ENCODE measurements at regions not wholly inside any gene's neighbourhood (a gene's known extent, or its start where the extent isn't known, plus 50 kb on each side); places are given as distances from the start of the nearest gene placed in this dataset.

DNA sequence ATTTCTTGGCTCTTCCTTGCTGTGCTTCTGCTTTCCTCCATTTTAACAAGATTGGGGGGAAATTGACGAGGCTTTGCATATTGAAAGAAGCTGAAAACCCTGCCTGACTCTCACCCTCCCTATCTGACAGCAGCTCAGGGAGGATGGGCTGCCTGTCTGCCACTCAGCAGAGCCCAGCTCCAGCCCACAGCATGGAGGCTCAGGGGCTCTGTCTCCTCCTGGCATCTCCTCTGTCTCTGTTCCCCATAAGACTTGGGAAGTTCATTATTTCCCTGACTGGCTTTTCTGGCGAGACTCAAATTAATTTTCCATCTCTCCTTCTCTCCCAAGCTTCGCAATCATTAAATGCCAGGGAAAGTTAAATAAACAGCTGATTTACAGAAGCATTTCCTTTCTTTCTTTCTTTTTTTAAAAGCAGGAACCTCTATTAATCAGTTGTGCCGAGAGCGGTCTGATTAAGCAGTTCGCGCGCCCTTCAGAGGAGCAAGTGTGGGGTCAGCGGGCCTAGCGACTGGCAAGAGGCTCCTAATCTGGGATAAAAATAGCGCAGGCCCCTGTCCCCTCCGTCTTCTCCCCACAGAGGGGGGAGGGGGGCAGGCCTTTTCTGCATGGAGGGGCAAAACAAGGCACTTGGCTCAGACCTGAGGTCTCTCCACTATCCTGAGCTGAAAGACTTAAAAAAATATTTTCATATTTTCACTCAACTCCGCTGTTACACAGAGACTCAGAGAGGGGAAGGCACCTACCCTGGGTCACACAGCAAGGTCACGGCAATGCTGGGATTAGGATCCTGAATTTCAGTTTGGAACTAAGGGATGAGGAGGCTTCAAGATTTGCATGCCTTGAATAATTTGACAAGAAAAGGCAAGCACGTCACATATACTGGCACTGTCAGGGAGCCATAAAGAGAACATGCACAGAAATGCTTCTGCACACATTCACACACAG, 170.4 kb downstream of the ACTL8 start:
- no peak overlapping the region for H3K27ac ChIP-seq (replicated peaks)
- DNase-seq (ENCODE audit: low read depth in 1 of 2, low spot score in 1 of 2) = no peak
- no peak overlapping the region for H3K4me3 ChIP-seq (replicated peaks; ENCODE audit: insufficient read depth, low read length)
- no peaks in the 10 kb centered on the region for H3K27me3 ChIP-seq (ENCODE audit: insufficient read depth, poor library complexity, severe bottlenecking)
- TF ChIP-seq, protein P1, sequence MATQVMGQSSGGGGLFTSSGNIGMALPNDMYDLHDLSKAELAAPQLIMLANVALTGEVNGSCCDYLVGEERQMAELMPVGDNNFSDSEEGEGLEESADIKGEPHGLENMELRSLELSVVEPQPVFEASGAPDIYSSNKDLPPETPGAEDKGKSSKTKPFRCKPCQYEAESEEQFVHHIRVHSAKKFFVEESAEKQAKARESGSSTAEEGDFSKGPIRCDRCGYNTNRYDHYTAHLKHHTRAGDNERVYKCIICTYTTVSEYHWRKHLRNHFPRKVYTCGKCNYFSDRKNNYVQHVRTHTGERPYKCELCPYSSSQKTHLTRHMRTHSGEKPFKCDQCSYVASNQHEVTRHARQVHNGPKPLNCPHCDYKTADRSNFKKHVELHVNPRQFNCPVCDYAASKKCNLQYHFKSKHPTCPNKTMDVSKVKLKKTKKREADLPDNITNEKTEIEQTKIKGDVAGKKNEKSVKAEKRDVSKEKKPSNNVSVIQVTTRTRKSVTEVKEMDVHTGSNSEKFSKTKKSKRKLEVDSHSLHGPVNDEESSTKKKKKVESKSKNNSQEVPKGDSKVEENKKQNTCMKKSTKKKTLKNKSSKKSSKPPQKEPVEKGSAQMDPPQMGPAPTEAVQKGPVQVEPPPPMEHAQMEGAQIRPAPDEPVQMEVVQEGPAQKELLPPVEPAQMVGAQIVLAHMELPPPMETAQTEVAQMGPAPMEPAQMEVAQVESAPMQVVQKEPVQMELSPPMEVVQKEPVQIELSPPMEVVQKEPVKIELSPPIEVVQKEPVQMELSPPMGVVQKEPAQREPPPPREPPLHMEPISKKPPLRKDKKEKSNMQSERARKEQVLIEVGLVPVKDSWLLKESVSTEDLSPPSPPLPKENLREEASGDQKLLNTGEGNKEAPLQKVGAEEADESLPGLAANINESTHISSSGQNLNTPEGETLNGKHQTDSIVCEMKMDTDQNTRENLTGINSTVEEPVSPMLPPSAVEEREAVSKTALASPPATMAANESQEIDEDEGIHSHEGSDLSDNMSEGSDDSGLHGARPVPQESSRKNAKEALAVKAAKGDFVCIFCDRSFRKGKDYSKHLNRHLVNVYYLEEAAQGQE (IDR thresholded peaks at IDR 0.05; ENCODE audit: insufficient replicate concordance, low read depth) = no peak
- no peak for TF ChIP-seq SPI1 (IDR thresholded peaks at IDR 0.05; ENCODE audit: borderline replicate concordance, low read depth)
- no peak for TF ChIP-seq POLR2AphosphoS5 (IDR thresholded peaks at IDR 0.05; ENCODE audit: low read depth)
- TF ChIP-seq GABPA (IDR thresholded peaks at IDR 0.05; ENCODE audit: low read depth) = no peak
- TF ChIP-seq, protein P2, sequence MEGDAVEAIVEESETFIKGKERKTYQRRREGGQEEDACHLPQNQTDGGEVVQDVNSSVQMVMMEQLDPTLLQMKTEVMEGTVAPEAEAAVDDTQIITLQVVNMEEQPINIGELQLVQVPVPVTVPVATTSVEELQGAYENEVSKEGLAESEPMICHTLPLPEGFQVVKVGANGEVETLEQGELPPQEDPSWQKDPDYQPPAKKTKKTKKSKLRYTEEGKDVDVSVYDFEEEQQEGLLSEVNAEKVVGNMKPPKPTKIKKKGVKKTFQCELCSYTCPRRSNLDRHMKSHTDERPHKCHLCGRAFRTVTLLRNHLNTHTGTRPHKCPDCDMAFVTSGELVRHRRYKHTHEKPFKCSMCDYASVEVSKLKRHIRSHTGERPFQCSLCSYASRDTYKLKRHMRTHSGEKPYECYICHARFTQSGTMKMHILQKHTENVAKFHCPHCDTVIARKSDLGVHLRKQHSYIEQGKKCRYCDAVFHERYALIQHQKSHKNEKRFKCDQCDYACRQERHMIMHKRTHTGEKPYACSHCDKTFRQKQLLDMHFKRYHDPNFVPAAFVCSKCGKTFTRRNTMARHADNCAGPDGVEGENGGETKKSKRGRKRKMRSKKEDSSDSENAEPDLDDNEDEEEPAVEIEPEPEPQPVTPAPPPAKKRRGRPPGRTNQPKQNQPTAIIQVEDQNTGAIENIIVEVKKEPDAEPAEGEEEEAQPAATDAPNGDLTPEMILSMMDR (IDR thresholded peaks at IDR 0.05; ENCODE audit: insufficient read depth, low read length) = no peak

DNA sequence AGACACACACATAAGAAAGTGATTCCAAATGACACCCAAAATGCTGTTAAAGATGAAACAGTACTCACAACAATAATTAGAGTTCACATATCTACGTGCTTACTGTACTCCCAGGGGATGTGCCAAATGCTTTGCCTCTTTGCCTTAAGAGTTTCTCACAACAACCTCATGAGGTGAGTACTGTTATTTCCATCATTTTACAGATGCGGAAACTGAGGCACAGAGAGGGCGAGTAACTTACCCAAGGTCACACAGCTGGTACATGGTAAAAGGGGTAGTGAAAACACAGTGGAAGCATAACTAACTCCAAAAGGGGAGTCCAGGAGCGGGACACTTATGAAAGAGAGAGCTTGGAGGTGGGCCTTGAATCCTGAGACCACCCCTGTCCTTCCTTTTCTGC, 171.8 kb downstream of the ACTL8 start:
- no peak for DNase-seq (ENCODE audit: low read depth in 1 of 2, low spot score in 1 of 2)
- Histone ChIP-seq H3K27ac (replicated peaks) (no peak overlapping the region), H3K27me3 (ENCODE audit: insufficient read depth, poor library complexity, severe bottlenecking) (no peaks in the 10 kb centered on the region), H3K4me3 (replicated peaks; ENCODE audit: insufficient read depth, low read length) (no peak overlapping the region)
- no peak for TF ChIP-seq GABPA (IDR thresholded peaks at IDR 0.05; ENCODE audit: low read depth)
- no peak for TF ChIP-seq SPI1 (IDR thresholded peaks at IDR 0.05; ENCODE audit: borderline replicate concordance, low read depth)
- TF ChIP-seq, protein P2 (IDR thresholded peaks at IDR 0.05; ENCODE audit: insufficient read depth, low read length) = no peak
- TF ChIP-seq POLR2AphosphoS5 (IDR thresholded peaks at IDR 0.05; ENCODE audit: low read depth) = no peak
- TF ChIP-seq, protein P1 (IDR thresholded peaks at IDR 0.05; ENCODE audit: insufficient replicate concordance, low read depth) = no peak

DNA sequence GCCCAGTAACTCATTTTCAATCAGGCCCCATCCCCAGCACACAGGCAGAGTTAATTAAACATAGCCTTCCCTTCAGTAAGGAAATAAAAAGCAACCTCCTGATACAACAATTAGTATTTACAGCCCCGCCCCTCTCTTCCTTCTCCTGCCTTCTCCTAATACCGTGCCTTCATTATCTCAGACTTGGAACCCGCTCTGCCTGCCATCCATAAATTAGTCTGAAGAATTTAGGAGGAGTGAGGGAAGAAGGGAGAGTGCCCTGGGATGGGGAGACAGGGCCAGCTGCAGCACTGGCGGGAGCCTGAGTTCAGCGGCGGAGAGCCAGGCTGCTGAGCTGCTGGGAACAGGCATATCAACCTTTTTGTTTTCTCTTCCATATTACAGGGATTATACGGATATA, 172.8 kb downstream of the ACTL8 start:
- no peak for TF ChIP-seq SPI1 (IDR thresholded peaks at IDR 0.05; ENCODE audit: borderline replicate concordance, low read depth)
- TF ChIP-seq, protein P1 (IDR thresholded peaks at IDR 0.05; ENCODE audit: insufficient replicate concordance, low read depth) = no peak
- TF ChIP-seq POLR2AphosphoS5 (IDR thresholded peaks at IDR 0.05; ENCODE audit: low read depth) = no peak
- TF ChIP-seq, protein P2 (IDR thresholded peaks at IDR 0.05; ENCODE audit: insufficient read depth, low read length) = no peak
- TF ChIP-seq GABPA (IDR thresholded peaks at IDR 0.05; ENCODE audit: low read depth) = no peak
- no peak for DNase-seq (ENCODE audit: low read depth in 1 of 2, low spot score in 1 of 2)
- Histone ChIP-seq H3K27ac (replicated peaks) (no peak overlapping the region), H3K4me3 (replicated peaks; ENCODE audit: insufficient read depth, low read length) (no peak overlapping the region), H3K27me3 (ENCODE audit: insufficient read depth, poor library complexity, severe bottlenecking) (no peaks in the 10 kb centered on the region)
